ENCODE measurements at regions not wholly inside any gene's neighbourhood (a gene's known extent, or its start where the extent isn't known, plus 50 kb on each side); places are given as distances from the start of the nearest gene placed in this dataset.

DNA sequence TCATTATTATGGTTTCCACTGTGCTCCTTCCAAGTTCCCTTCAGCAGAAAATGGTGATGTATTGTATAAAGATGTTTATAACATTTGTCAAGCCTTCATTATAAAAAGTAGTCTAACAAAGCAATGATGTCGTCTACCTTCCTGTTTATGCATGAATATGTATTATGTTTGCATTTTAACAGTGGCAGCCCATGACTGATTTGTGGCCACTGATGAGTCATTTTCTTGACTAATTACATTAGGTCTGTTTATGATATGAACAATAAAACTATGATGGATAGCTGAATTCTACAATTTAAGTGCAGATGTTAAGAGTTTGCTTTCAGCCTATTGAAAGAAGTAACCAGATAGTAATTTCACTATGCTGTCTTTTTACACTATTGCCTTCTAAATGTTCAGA is 75.4 kb upstream of the ADAMTS19 start:
- H3K4me3 ChIP-seq, result no peak overlapping the region
- no peak for ATAC-seq
- no peak for TF ChIP-seq POLR2A (IDR thresholded peaks at IDR 0.05)
- TF ChIP-seq, protein P1, sequence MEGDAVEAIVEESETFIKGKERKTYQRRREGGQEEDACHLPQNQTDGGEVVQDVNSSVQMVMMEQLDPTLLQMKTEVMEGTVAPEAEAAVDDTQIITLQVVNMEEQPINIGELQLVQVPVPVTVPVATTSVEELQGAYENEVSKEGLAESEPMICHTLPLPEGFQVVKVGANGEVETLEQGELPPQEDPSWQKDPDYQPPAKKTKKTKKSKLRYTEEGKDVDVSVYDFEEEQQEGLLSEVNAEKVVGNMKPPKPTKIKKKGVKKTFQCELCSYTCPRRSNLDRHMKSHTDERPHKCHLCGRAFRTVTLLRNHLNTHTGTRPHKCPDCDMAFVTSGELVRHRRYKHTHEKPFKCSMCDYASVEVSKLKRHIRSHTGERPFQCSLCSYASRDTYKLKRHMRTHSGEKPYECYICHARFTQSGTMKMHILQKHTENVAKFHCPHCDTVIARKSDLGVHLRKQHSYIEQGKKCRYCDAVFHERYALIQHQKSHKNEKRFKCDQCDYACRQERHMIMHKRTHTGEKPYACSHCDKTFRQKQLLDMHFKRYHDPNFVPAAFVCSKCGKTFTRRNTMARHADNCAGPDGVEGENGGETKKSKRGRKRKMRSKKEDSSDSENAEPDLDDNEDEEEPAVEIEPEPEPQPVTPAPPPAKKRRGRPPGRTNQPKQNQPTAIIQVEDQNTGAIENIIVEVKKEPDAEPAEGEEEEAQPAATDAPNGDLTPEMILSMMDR (IDR thresholded peaks at IDR 0.05), result no peak
- no peaks in the 10 kb centered on the region for H3K27me3 ChIP-seq
- no peaks in the 10 kb centered on the region for H3K36me3 ChIP-seq (replicated peaks in 1 of 2; ENCODE audit: insufficient read depth in 1 of 2, low read depth in 2 of 2)
- DNase-seq, result no peak
- no peaks in the 10 kb centered on the region for H3K9me3 ChIP-seq
- no peak overlapping the region for H3K27ac ChIP-seq
- intact Hi-C loops (cut with DNase I), result no loop called here
- H3K4me1 ChIP-seq, result peaks cover 8% of the 10 kb centered on the region
- WGBS, 2 donors, result 81 to 88% methylated on average over 1 of the region's 1 CpG

- no peaks in the 10 kb centered on the region for H3K36me3 ChIP-seq (replicated peaks in 1 of 2; ENCODE audit: insufficient read depth in 1 of 2, low read depth in 2 of 2)
- TF ChIP-seq POLR2A (IDR thresholded peaks at IDR 0.05), result no peak
- TF ChIP-seq, protein P1 (IDR thresholded peaks at IDR 0.05), result no peak
- 48 to 54% methylated on average over 2 of the region's 2 CpGs for WGBS, 2 donors
- intact Hi-C loops (cut with DNase I), result no loop called here
- H3K27ac ChIP-seq, result no peak overlapping the region
- no peak for DNase-seq
- H3K4me1 ChIP-seq, result peaks cover 8% of the 10 kb centered on the region
- ATAC-seq, result no peak
- H3K9me3 ChIP-seq, result no peaks in the 10 kb centered on the region
- no peak overlapping the region for H3K4me3 ChIP-seq
- H3K27me3 ChIP-seq, result no peaks in the 10 kb centered on the region
Observed at GRCh38 chr5:129387944-129388343, 72.2 kb upstream of the ADAMTS19 start.

DNA sequence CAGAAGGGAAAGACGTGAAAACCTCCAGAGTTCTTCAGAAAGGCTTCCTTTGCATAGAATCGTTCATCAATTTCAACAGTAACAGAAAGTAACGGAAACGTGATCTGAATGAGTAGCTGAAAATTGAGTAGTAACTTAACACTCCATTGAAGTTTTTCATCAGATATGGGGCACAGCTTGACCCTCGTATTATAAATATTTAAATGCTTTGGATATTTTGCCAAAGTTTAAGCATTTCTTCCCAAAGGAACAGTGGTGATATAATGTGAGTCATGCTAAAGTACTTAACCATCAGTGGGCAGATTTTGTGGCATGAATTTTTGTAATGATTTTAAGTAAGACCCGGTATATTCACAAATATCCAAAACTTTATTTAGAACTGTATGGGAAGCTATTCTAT is 67.4 kb upstream of the ADAMTS19 start:
- Histone ChIP-seq H3K4me1 (peaks cover 5% of the 10 kb centered on the region), H3K27me3 (no peaks in the 10 kb centered on the region), H3K27ac (no peak overlapping the region), H3K4me3 (no peak overlapping the region), H3K9me3 (no peaks in the 10 kb centered on the region), H3K36me3 (replicated peaks in 1 of 2; ENCODE audit: insufficient read depth in 1 of 2, low read depth in 2 of 2) (no peaks in the 10 kb centered on the region)
- DNase-seq (no peak), ATAC-seq (no peak)
- intact Hi-C loops (cut with DNase I), result no loop called here
- WGBS, 2 donors, result 71 to 73% methylated on average over 6 of the region's 6 CpGs
- TF ChIP-seq, protein P1 (IDR thresholded peaks at IDR 0.05), result no peak
- no peak for TF ChIP-seq POLR2A (IDR thresholded peaks at IDR 0.05)

GRCh38 chr5:129395247-129395646 is 64.9 kb upstream of the ADAMTS19 start:
- 96% methylated on average over 5 of the region's 5 CpGs for WGBS, 2 donors
- Histone ChIP-seq H3K27me3 (no peaks in the 10 kb centered on the region), H3K36me3 (replicated peaks in 1 of 2; ENCODE audit: insufficient read depth in 1 of 2, low read depth in 2 of 2) (no peaks in the 10 kb centered on the region)

More at GRCh38 chr5:129395247-129395646, 64.9 kb upstream of the ADAMTS19 start:
- no peak for TF ChIP-seq POLR2A (IDR thresholded peaks at IDR 0.05)
- TF ChIP-seq, protein P1 (IDR thresholded peaks at IDR 0.05), result no peak
- no peak for DNase-seq
- no peak overlapping the region for H3K27ac ChIP-seq
- intact Hi-C loops (cut with DNase I), result no loop called here
- H3K4me3 ChIP-seq, result no peak overlapping the region
- peaks cover 0 to 4% (median 0%) of the 10 kb centered on the region in 3 donors for H3K9me3 ChIP-seq
- ATAC-seq, result no peak
- H3K4me1 ChIP-seq, result no peaks in the 10 kb centered on the region
